ENCODE measurements at regions not wholly inside any gene's neighbourhood (a gene's known extent, or its start where the extent isn't known, plus 50 kb on each side); places are given as distances from the start of the nearest gene placed in this dataset.

DNA sequence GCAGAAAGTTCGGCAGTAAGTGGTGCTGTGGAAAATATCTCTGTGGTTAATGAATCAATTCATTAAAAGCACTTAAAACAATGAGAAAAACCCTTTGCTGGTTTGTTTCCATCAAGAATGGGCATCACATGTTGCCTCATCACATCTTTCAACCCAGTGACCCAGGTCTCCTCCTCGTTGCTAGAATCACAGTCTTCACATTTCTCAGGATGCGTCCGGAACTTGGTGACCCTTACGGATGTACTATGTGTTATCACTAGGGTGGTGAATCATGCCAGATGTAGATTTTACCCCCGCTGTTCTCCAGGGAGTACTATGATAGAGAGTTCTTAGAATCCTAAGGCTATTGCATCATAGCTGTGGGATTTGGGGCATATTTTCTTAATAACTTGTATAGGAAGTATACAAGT, 217.9 kb upstream of the KLF4 start:
- TF ChIP-seq, protein P1, sequence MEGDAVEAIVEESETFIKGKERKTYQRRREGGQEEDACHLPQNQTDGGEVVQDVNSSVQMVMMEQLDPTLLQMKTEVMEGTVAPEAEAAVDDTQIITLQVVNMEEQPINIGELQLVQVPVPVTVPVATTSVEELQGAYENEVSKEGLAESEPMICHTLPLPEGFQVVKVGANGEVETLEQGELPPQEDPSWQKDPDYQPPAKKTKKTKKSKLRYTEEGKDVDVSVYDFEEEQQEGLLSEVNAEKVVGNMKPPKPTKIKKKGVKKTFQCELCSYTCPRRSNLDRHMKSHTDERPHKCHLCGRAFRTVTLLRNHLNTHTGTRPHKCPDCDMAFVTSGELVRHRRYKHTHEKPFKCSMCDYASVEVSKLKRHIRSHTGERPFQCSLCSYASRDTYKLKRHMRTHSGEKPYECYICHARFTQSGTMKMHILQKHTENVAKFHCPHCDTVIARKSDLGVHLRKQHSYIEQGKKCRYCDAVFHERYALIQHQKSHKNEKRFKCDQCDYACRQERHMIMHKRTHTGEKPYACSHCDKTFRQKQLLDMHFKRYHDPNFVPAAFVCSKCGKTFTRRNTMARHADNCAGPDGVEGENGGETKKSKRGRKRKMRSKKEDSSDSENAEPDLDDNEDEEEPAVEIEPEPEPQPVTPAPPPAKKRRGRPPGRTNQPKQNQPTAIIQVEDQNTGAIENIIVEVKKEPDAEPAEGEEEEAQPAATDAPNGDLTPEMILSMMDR (IDR thresholded peaks at IDR 0.05), result no peak
- TF ChIP-seq POLR2A (IDR thresholded peaks at IDR 0.05), result no peak

Measured in adrenal gland (tissue), 5 donors.